Bone marrow (tissue), 2 donors: ENCODE measurements at regions not wholly inside any gene's neighbourhood (a gene's known extent, or its start where the extent isn't known, plus 50 kb on each side); places are given as distances from the start of the nearest gene placed in this dataset.
"Not testable (repeated sequence)": the region's sequence is repeated elsewhere in the genome, so short reads cannot be mapped to it uniquely, and the experiment has no call there.

Source experiments
- DNase-seq, 2 donors: peaks; one replicate each; lab custom pipeline; 2025; lab: John Stamatoyannopoulos, UW

GRCh38 chr19:13652810-13653590 lies 111.3 kb upstream of the MRI1 start:
- no peak for DNase-seq

GRCh38 chr19:13646758-13647157 lies 117.6 kb upstream of the MRI1 start:
- no peak for DNase-seq

- DNase-seq = no peak
Measured at GRCh38 chr19:13644645-13645044, 119.7 kb upstream of the MRI1 start.

- no peak for DNase-seq
Measured at GRCh38 chr19:13640611-13641010, 123.7 kb upstream of the MRI1 start.

GRCh38 chr19:13639342-13639929 lies 124.9 kb upstream of the MRI1 start:
- no peak for DNase-seq

- DNase-seq = no peak
Measured at GRCh38 chr19:13637664-13638063, 126.7 kb upstream of the MRI1 start.

- DNase-seq = no peak
Measured at GRCh38 chr19:13634658-13635057, 128.4 kb upstream of the CACNA1A start.

GRCh38 chr19:13633522-13633922 lies 127.2 kb upstream of the CACNA1A start:
- no peak for DNase-seq

- DNase-seq = no peak
Measured at GRCh38 chr19:13633109-13633508, 126.8 kb upstream of the CACNA1A start.

GRCh38 chr19:13632164-13632563 lies 125.9 kb upstream of the CACNA1A start:
- DNase-seq = not testable (repeated sequence)

- no peak for DNase-seq
Measured at GRCh38 chr19:13629687-13630357, 123.5 kb upstream of the CACNA1A start.

GRCh38 chr19:13627531-13627930 lies 121.3 kb upstream of the CACNA1A start:
- DNase-seq = no peak

- no peak for DNase-seq
Measured at GRCh38 chr19:13623716-13624710, 117.7 kb upstream of the CACNA1A start.

- no peak for DNase-seq
Measured at GRCh38 chr19:13622766-13623715, 116.8 kb upstream of the CACNA1A start.

GRCh38 chr19:13621413-13621812 lies 115.1 kb upstream of the CACNA1A start:
- DNase-seq = no peak

- no peak for DNase-seq
Measured at GRCh38 chr19:13619203-13619632, 112.9 kb upstream of the CACNA1A start.

- no peak for DNase-seq
Measured at GRCh38 chr19:13615890-13616289, 109.6 kb upstream of the CACNA1A start.

- no peak for DNase-seq
Measured at GRCh38 chr19:13613447-13613846, 107.2 kb upstream of the CACNA1A start.

GRCh38 chr19:13611596-13611995 lies 105.3 kb upstream of the CACNA1A start:
- DNase-seq = no peak

- DNase-seq = no peak
Measured at GRCh38 chr19:13610039-13610691, 103.9 kb upstream of the CACNA1A start.
